ENCODE measurements at regions not wholly inside any gene's neighbourhood (a gene's known extent, or its start where the extent isn't known, plus 50 kb on each side); places are given as distances from the start of the nearest gene placed in this dataset.

GRCh38 chr3:104190681-104191080 is 1176.0 kb upstream of the ALCAM start:
- TF ChIP-seq, protein P1, sequence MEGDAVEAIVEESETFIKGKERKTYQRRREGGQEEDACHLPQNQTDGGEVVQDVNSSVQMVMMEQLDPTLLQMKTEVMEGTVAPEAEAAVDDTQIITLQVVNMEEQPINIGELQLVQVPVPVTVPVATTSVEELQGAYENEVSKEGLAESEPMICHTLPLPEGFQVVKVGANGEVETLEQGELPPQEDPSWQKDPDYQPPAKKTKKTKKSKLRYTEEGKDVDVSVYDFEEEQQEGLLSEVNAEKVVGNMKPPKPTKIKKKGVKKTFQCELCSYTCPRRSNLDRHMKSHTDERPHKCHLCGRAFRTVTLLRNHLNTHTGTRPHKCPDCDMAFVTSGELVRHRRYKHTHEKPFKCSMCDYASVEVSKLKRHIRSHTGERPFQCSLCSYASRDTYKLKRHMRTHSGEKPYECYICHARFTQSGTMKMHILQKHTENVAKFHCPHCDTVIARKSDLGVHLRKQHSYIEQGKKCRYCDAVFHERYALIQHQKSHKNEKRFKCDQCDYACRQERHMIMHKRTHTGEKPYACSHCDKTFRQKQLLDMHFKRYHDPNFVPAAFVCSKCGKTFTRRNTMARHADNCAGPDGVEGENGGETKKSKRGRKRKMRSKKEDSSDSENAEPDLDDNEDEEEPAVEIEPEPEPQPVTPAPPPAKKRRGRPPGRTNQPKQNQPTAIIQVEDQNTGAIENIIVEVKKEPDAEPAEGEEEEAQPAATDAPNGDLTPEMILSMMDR (IDR thresholded peaks at IDR 0.05; ENCODE audit: low read depth, low read length) = no peak
- no peak for TF ChIP-seq POLR2A (IDR thresholded peaks at IDR 0.05; ENCODE audit: extremely low read depth, insufficient read length)

All from NB4 (cell line).